Panc1 (cell line): ENCODE measurements at regions not wholly inside any gene's neighbourhood (a gene's known extent, or its start where the extent isn't known, plus 50 kb on each side); places are given as distances from the start of the nearest gene placed in this dataset.

Experiments
- ATAC-seq: fragments of 200-7000 bp; cut with Tn5 transposase; 2 replicates; pipeline ENCODE4 v1.9.1; 2020; ENCODE audit warnings: mild to moderate bottlenecking, moderate library complexity
- BruUV-seq: library from RNA; stranded (reverse); fragments of 400-500 nt; replicated peaks from 2 replicates; lab custom pipeline; 2021; lab: Mats Ljungman, UMichigan
- CTCF ChIA-PET: fragments of 300-600 bp; sonication (Branson Sonifier 250); formaldehyde crosslinking; loops from one replicate; lab custom pipeline; 2022; ENCODE audit warnings: antibody characterized with exemption; lab: Charles Lee
- POLR2A ChIA-PET: fragments of 300-600 bp; sonication (Branson Sonifier 250); formaldehyde crosslinking; loops from one replicate; lab custom pipeline; 2022; ENCODE audit warnings: antibody characterized with exemption; lab: Charles Lee
- DNase-seq: peaks from one replicate; pipeline ENCODE4 v3.0.0-alpha.2; 2010; ENCODE audit warnings: low read depth, low spot score
- H3K27ac ChIP-seq: 2 replicates; pipeline ENCODE4 v1.5.1; 2011; ENCODE audit warnings: mild to moderate bottlenecking, low read length, inconsistent platforms
- H3K27me3 ChIP-seq: fragments of 200-500 bp; sonication (Bioruptor generic); 2 replicates; pipeline ENCODE4 v1.6.0; 2014; ENCODE audit warnings: low read length, inconsistent platforms; ENCODE audit not compliant: control insufficient read depth, insufficient read depth
- H3K36me3 ChIP-seq: fragments of 200-500 bp; sonication (Bioruptor generic); 2 replicates; pipeline ENCODE4 v1.5.1; 2014; ENCODE audit warnings: inconsistent platforms, mild to moderate bottlenecking, low read length, moderate library complexity; ENCODE audit not compliant: control insufficient read depth, insufficient read depth
- H3K4me1 ChIP-seq: 2 replicates; pipeline ENCODE4 v1.5.1; 2011; ENCODE audit warnings: inconsistent platforms, mild to moderate bottlenecking, low read length, moderate library complexity; ENCODE audit not compliant: control insufficient read depth, insufficient read depth
- H3K4me3 ChIP-seq, 2 experiments: 2 replicates each; pipeline ENCODE4 v1.5.1; 2011 to 2012; ENCODE audit warnings: low read depth in 2 of 2, low read length in 2 of 2, mild to moderate bottlenecking in 2 of 2, inconsistent platforms in 1 of 2, moderate library complexity in 1 of 2
- H3K9me3 ChIP-seq: fragments of 200-500 bp; sonication (Bioruptor generic); 2 replicates; pipeline ENCODE4 v1.5.1; 2014; ENCODE audit warnings: low read depth, mild to moderate bottlenecking, inconsistent platforms, low read length, moderate library complexity; ENCODE audit not compliant: control insufficient read depth, insufficient read depth
- POLR2AphosphoS5 ChIP-seq: IDR thresholded peaks from 2 replicates; pipeline ENCODE4 v1.6.1; 2012; ENCODE audit warnings: mild to moderate bottlenecking, low read depth, low read length, moderate library complexity
- REST ChIP-seq, 2 experiments: IDR thresholded peaks; 2 replicates each; pipeline ENCODE4 v1.6.1; 2011 to 2012; ENCODE audit warnings: low read depth in 2 of 2, control low read depth in 1 of 2, low read length in 1 of 2, mild to moderate bottlenecking in 1 of 2, moderate library complexity in 1 of 2; ENCODE audit not compliant: insufficient read depth in 1 of 2
- SIN3A ChIP-seq: IDR thresholded peaks from 2 replicates; pipeline ENCODE4 v1.6.1; 2012; ENCODE audit warnings: low read depth, mild to moderate bottlenecking, low read length, moderate library complexity, borderline replicate concordance; ENCODE audit not compliant: insufficient read depth
- TCF7L2 ChIP-seq: IDR thresholded peaks from 2 replicates; pipeline ENCODE4 v1.6.1; 2011; ENCODE audit warnings: mild to moderate bottlenecking, low read depth, low read length, inconsistent platforms
- in situ Hi-C: cut with HindIII; loops from 2 replicates; pipeline ENCODE4 v1.10.0; 2016; ENCODE audit warnings: low sequenced_read_pairs, low pct_unique_long_range_greater_than_20kb
- intact Hi-C: fragments of 100-400 bp; cut with micrococcal nuclease; formaldehyde crosslinking; loops from one replicate; pipeline ENCODE4 v1.10.0; 2022; ENCODE audit not compliant: unreplicated experiment
- TF ChIP-seq, protein P1 (sequence below): fragments of 450-650 bp; IDR thresholded peaks from 2 replicates; pipeline ENCODE4 v1.5.1; 2017; ENCODE audit warnings: mild to moderate bottlenecking

- BruUV-seq: no TSS peak
- Histone ChIP-seq H3K27ac (no peak overlapping the region), H3K4me3 (no peak overlapping the region), H3K36me3 (no peaks in the 10 kb centered on the region), H3K4me1 (no peaks in the 10 kb centered on the region), H3K27me3 (no peaks in the 10 kb centered on the region), H3K9me3 (no peaks in the 10 kb centered on the region)
- ATAC-seq: no peak
- DNase-seq: no peak
- POLR2A ChIA-PET: no interaction called here
- intact Hi-C loops: no loop called here
- CTCF ChIA-PET: no interaction called here
- TF ChIP-seq, protein P1, sequence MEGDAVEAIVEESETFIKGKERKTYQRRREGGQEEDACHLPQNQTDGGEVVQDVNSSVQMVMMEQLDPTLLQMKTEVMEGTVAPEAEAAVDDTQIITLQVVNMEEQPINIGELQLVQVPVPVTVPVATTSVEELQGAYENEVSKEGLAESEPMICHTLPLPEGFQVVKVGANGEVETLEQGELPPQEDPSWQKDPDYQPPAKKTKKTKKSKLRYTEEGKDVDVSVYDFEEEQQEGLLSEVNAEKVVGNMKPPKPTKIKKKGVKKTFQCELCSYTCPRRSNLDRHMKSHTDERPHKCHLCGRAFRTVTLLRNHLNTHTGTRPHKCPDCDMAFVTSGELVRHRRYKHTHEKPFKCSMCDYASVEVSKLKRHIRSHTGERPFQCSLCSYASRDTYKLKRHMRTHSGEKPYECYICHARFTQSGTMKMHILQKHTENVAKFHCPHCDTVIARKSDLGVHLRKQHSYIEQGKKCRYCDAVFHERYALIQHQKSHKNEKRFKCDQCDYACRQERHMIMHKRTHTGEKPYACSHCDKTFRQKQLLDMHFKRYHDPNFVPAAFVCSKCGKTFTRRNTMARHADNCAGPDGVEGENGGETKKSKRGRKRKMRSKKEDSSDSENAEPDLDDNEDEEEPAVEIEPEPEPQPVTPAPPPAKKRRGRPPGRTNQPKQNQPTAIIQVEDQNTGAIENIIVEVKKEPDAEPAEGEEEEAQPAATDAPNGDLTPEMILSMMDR: peak; percentile 12; the same call in 1 of the 2 replicates
- TF ChIP-seq SIN3A: no peak
- in situ Hi-C loops: no loop called here
These were observed 299.7 kb downstream of the IZUMO3 start for GRCh38 chr9:24245988-24246387.

DNA sequence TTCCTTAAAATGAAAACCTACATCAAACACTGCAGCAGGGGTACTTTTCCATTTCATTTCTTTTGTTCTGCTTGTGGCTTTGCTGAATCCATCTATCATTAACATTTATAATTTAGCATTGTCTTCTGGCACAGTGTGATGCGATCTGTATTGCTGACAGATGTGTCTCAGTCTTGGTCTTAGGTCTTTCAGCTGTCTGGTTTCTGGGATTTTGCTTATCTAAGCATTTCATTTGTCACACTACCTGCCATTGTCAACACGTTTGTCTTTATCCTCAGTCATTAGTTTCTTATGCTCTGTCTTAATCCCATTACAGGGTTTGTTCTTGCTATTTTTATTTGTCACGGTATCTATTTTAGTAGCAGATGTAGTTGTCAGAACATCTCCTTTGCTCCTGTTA lies 303.1 kb downstream of the IZUMO3 start:
- in situ Hi-C loops (no loop called here), intact Hi-C loops (no loop called here)
- Histone ChIP-seq H3K4me1 (no peaks in the 10 kb centered on the region), H3K9me3 (no peaks in the 10 kb centered on the region), H3K4me3 (no peak overlapping the region), H3K36me3 (no peaks in the 10 kb centered on the region), H3K27me3 (no peaks in the 10 kb centered on the region), H3K27ac (no peak overlapping the region)
- POLR2A ChIA-PET: no interaction called here
- DNase-seq (no peak), ATAC-seq (no peak)
- no TSS peak for BruUV-seq
- TF ChIP-seq, protein P1: no peak
- no peak for TF ChIP-seq POLR2AphosphoS5
- no peak for TF ChIP-seq REST (IDR thresholded peaks at IDR 0.05; ENCODE audit: insufficient read depth in 1 of 2, low read depth in 2 of 2, low read length in 1 of 2)
- no peak for TF ChIP-seq SIN3A
- no peak for TF ChIP-seq TCF7L2
- CTCF ChIA-PET: no interaction called here
